Ishikawa (cell line): ENCODE measurements at regions not wholly inside any gene's neighbourhood (a gene's known extent, or its start where the extent isn't known, plus 50 kb on each side); places are given as distances from the start of the nearest gene placed in this dataset.

Source experiments
- CREB1 ChIP-seq: IDR thresholded peaks from 2 replicates; pipeline ENCODE4 v1.6.1; 2012; ENCODE audit warnings: low read depth
- EP300 ChIP-seq: IDR thresholded peaks from 2 replicates; pipeline ENCODE4 v1.6.1; 2012; ENCODE audit warnings: borderline replicate concordance
- FOXM1 ChIP-seq: IDR thresholded peaks from 2 replicates; pipeline ENCODE4 v1.6.1; 2012; ENCODE audit warnings: low read depth, borderline replicate concordance
- NFIC ChIP-seq: IDR thresholded peaks from 2 replicates; pipeline ENCODE4 v1.6.1; 2012
- RAD21 ChIP-seq: IDR thresholded peaks from 2 replicates; pipeline ENCODE4 v1.6.1; 2012; ENCODE audit warnings: low read depth
- USF1 ChIP-seq: IDR thresholded peaks from 2 replicates; pipeline ENCODE4 v1.6.1; 2012

- no peak for TF ChIP-seq EP300
- TF ChIP-seq USF1, result no peak
- TF ChIP-seq NFIC, result no peak
- no peak for TF ChIP-seq RAD21
- TF ChIP-seq FOXM1, result no peak
- no peak for TF ChIP-seq CREB1
Measured at GRCh38 chr13:33541456-33541855, 255.9 kb upstream of the STARD13 start.
